GM23338 (cell line): ENCODE measurements at regions not wholly inside any gene's neighbourhood (a gene's known extent, or its start where the extent isn't known, plus 50 kb on each side); places are given as distances from the start of the nearest gene placed in this dataset.

Source experiments
- CREB1 ChIP-seq: fragments of 250-450 bp; sonication (Bioruptor Pico); IDR thresholded peaks from 2 replicates; pipeline ENCODE4 v1.5.0; 2020; ENCODE audit warnings: low read depth, mild to moderate bottlenecking, moderate library complexity
- CTCF ChIP-seq, 2 experiments: fragments of 200-600 bp in 1 of 2; sonication (generic) in 1 of 2; conservative IDR thresholded peaks; 2 replicates each; pipeline versions ENCODE4 v1.5.1 to v1.6.1; 2016 to 2017; ENCODE audit warnings: antibody characterized with exemption in 2 of 2, low read depth in 2 of 2, mild to moderate bottlenecking in 2 of 2, moderate library complexity in 1 of 2
- POLR2AphosphoS5 ChIP-seq: IDR thresholded peaks from 2 replicates; pipeline ENCODE4 v1.6.1; 2016; ENCODE audit warnings: antibody characterized with exemption, low read depth
- REST ChIP-seq: IDR thresholded peaks from one replicate; pipeline ENCODE4 v1.6.1; 2018; ENCODE audit warnings: antibody characterized with exemption; ENCODE audit not compliant: unreplicated experiment

DNA sequence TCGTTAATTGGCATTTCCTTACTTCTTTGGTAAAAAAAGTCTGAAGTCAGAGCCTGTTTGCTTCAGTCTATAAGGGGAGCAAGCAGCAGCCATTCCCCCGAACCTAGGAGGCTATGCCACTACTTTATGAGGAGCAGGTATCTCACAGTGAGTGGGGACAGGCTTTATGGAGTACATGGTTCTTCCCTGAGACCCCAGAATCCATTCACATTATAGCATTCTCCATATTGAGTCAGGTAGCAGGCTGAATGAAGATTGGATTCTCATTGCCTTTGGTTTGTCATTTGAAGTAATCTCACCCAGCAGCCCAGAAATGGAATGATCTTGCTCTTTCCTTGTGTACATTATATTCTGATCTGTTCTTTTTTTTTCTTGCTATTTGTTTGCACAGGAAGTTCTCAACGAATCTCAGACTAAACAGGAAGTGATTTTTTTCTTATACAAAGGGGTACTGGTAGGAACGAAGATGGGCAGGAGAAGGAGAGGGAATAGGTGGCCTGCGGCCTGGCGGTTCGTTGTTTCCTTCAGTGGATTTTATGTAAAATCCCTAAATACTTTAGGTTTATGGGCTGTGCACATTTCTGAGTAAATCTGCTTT, 74.4 kb downstream of the ARHGAP35 start:
- TF ChIP-seq REST (no peak), CTCF (conservative IDR thresholded peaks at IDR 0.05; ENCODE audit: low read depth in 2 of 2) (no peak), POLR2AphosphoS5 (no peak), CREB1 (no peak)
